SKM-1 (cell line): ENCODE measurements at regions not wholly inside any gene's neighbourhood (a gene's known extent, or its start where the extent isn't known, plus 50 kb on each side); places are given as distances from the start of the nearest gene placed in this dataset.
"Not testable (repeated sequence)": the region's sequence is repeated elsewhere in the genome, so short reads cannot be mapped to it uniquely, and the experiment has no call there.

ENCODE experiments used
- DNase-seq: peaks from one replicate; lab custom pipeline; 2025; ENCODE audit not compliant: unreplicated experiment; lab: John Stamatoyannopoulos, UW

DNA sequence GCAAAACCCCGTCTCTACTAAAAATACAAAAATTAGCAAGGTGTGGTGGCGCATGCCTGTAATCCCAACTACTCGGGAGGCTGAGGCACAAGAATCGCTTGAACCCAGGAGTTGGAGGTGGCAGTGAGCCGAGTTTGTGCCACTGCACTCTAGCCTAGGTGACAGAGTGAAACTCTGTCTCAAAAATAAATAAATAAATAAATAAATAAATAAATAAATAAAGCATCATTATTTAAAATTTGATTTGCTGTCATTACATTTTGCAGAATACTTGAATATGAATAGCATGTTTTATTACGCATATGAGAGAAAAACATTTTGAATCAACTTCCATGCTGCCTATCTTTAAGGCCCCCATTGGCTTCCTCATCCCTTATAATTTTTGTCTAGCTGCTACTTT is 53.4 kb upstream of the MED14 start:
- not testable (repeated sequence) for DNase-seq

DNA sequence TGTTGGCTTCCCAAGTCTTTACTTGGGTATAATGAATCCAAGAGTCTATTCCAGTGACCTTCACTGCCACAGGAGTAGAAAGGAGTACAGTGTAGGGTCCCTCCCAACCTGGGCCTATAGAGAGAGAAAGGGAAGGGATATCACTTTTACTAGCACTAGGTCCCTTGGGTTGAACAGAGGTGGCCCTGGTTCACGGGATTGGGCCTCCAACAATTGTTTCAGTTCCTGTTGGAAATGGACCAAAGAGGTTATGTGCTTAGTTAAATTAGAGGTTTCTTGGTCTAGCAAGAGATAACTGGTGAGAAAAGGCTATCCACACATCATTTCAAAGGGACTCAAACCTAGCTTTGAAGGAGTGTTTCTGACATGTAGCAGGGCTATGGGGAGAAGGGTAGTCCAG is 57.1 kb upstream of the MED14 start:
- no peak for DNase-seq

GRCh38 chrX:40794829-40795130 is 59.4 kb upstream of the MED14 start:
- not testable (repeated sequence) for DNase-seq

GRCh38 chrX:40799745-40800144 is 64.4 kb upstream of the MED14 start:
- not testable (repeated sequence) for DNase-seq

DNA sequence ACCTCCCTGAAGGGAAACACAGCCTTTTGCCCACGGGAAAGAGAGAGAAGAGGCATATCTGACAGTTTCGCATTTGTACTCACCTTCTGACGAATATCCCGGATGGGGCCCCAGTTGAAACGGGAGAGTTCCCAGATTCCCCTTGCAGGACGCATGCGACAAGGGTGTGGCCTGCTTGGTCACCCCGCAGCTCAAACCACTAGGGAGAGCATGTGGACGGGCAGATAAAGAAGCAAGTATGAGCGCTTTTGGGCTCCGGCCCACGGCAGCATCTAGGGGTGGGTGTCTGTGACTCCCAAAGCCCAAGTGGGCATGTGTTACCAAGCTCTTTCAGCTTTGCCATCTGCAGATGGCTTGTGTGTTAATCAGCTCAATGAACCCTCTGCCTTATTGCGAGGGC is 70.1 kb upstream of the MED14 start:
- no peak for DNase-seq

- no peak for DNase-seq
Observed at GRCh38 chrX:40806513-40807220, 71.3 kb upstream of the MED14 start.

GRCh38 chrX:40807384-40807783 is 72.0 kb upstream of the MED14 start:
- no peak for DNase-seq

- DNase-seq = no peak
Observed at GRCh38 chrX:40808203-40808602, 72.9 kb upstream of the MED14 start.

GRCh38 chrX:40809210-40809609 is 73.9 kb upstream of the MED14 start:
- no peak for DNase-seq

DNA sequence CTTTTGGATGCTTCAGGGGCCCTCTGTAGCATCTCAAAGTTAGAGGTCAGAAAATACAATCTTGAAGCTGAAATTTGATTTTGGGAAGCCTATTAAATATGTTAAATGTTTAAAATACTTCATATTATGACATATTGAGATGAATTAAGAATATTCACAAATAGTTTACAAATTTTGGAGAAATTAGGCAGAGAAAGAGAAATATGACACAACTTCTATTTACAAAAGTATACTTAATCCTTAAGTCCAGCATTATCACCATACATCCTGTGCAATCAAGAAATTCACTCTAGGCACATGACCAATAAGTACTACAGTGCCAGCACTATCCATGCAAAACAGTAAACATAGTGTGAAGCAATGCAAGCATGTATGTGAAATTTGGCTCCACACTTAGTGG is 79.7 kb upstream of the MED14 start:
- not testable (repeated sequence) for DNase-seq

- DNase-seq = no peak
Observed at GRCh38 chrX:40816906-40817305, 81.6 kb upstream of the MED14 start.

- DNase-seq = no peak
Observed at GRCh38 chrX:40818236-40818635, 82.9 kb upstream of the MED14 start.

GRCh38 chrX:40821780-40822179 is 86.4 kb upstream of the MED14 start:
- DNase-seq = no peak

- DNase-seq = no peak
Observed at GRCh38 chrX:40827331-40827730, 92.0 kb upstream of the MED14 start.

- no peak for DNase-seq
Observed at GRCh38 chrX:40831750-40832149, 96.4 kb upstream of the MED14 start.

- DNase-seq = no peak
Observed at GRCh38 chrX:40832723-40833122, 97.4 kb upstream of the MED14 start.

- no peak for DNase-seq
Observed at GRCh38 chrX:40834225-40834624, 98.9 kb upstream of the MED14 start.

GRCh38 chrX:40835526-40835925 is 100.2 kb upstream of the MED14 start:
- DNase-seq = no peak

GRCh38 chrX:40843643-40844042 is 108.3 kb upstream of the MED14 start:
- no peak for DNase-seq

GRCh38 chrX:40844471-40844870 is 109.1 kb upstream of the MED14 start:
- DNase-seq = no peak

DNA sequence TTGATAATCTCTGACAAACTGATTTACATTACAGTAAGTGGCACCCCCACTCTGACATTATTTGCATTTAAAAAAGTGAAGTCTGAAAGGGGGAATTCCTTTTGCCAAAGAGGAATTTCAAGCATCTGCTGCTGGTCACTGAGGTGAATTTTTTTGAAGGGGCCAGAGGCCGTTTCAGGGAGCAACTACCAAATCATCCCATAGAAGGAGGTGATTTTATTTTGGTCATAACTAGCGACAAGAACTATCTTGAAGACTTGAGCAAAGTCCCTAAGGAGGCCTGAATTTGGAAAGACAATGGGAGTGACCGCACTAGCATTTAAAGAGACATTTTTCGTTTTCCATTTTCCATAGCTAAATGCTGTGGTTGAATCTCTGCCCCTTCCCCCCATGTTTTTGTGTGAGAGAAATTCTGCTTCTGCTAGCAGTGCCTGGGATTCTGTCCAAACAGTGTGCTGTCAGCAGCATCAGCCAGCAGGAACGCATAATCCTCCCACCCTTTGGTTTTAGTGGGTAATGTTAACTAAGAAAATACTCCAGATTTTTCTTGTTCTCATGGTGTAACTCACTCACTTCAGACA is 110.1 kb upstream of the MED14 start:
- DNase-seq = no peak

DNA sequence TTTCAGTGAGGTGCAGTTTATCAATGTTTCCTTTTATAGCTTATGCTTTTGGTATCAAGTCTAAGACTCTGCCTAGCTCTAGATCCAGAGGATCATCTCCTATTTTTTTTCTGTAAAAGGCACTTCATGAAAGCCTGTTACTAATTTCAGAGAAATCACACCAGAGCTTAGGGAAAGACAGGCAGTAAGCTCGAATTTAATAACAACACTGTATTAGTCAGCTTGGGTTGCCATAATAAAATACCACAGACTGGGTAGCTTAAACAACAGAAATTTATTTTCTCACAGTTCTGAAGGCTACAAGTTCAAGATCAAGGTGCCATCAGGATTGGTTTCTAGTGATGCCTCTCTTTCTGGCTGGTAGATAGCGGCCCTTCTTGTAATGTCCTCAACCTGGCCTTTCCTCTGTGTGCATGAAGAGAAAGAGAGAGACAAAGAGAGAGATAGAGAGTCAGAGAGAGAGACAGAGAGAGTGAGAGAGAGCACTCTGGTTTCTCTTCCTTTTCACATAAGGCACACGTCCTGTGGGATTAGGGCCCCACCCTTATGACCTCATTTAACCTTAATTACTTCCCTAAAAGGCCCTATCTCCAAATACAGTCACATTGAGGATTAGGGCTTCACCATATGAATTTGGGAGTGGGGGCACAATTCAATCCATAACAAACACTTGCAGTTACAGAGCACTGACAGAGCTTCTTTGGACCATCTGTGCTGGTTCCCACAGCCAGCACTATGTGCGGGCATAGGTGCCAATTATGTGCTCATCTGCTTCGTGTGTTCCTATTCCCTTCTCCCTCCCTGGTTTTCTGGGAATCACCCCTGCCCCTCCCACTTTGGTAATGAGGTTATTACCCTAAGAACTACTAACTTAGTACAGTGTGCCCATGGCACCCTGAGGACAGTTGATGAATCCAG is 114.8 kb upstream of the MED14 start:
- no peak for DNase-seq
